ENCODE measurements at regions not wholly inside any gene's neighbourhood (a gene's known extent, or its start where the extent isn't known, plus 50 kb on each side); places are given as distances from the start of the nearest gene placed in this dataset.
"Not testable (repeated sequence)": the region's sequence is repeated elsewhere in the genome, so short reads cannot be mapped to it uniquely, and the experiment has no call there.

DNA sequence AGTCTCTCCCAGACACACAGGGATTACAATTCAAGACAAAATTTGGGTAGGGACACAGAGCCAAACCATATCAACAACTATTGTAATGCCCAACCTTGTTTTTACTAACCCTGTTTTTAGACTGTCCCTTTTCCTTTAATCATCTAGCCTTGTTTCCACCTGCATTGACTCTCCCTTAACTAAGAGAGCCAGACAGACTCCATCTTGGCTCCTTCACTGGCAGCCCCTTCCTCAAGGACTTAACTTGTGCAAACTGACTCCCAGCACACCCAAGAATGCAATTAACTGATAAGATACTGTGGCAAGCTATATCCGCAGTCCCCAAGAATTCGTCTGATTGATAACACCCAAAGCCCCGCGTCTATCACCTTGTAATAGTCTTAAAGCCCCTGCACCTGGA, 151.8 kb upstream of the DGKB start:
- not testable (repeated sequence) for H3K36me3 ChIP-seq (ENCODE audit: control insufficient read depth, insufficient read depth, low read length); H3K27ac ChIP-seq (ENCODE audit: low read depth, low read length, severe bottlenecking); H3K9me3 ChIP-seq (ENCODE audit: control insufficient read depth, low read length); H3K4me3 ChIP-seq (ENCODE audit: extremely low read depth, insufficient read depth, low read length, poor library complexity, severe bottlenecking); H3K4me1 ChIP-seq (ENCODE audit: control insufficient read depth, insufficient read depth, low read length, poor library complexity, severe bottlenecking)
- no CpG with 5 or more reads among the region's 4 CpGs for WGBS, 2 experiments (ENCODE audit: insufficient coverage in 2 of 2)

DNA sequence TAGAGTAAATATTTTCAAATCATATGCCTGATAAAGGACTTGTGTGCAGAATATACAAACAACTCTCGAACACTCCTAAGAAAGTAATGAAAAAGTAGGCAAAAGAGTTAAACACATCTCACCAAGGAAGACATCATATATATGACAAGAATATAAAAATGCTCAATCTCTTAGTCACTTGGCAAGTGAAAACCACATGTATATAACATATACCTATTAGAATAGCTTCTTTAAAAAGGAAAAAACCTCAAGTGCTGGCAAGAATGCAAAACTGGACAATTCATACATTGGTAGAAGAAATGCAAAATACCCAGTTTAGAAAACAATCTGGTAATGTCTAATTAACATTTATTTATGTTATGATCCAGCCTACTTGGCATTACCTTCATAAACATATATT, 146.6 kb upstream of the DGKB start:
- peaks cover 4% of the 10 kb centered on the region for H3K9me3 ChIP-seq (ENCODE audit: control insufficient read depth, low read length)
- no peaks in the 10 kb centered on the region for H3K36me3 ChIP-seq (ENCODE audit: control insufficient read depth, insufficient read depth, low read length)
- WGBS, 2 experiments (ENCODE audit: insufficient coverage in 2 of 2) = no CpG with 5 or more reads among the region's 1 CpG
- H3K4me3 ChIP-seq (ENCODE audit: extremely low read depth, insufficient read depth, low read length, poor library complexity, severe bottlenecking) = no peak overlapping the region
- H3K27ac ChIP-seq (ENCODE audit: low read depth, low read length, severe bottlenecking) = no peak overlapping the region
- H3K4me1 ChIP-seq (ENCODE audit: control insufficient read depth, insufficient read depth, low read length, poor library complexity, severe bottlenecking) = no peaks in the 10 kb centered on the region

DNA sequence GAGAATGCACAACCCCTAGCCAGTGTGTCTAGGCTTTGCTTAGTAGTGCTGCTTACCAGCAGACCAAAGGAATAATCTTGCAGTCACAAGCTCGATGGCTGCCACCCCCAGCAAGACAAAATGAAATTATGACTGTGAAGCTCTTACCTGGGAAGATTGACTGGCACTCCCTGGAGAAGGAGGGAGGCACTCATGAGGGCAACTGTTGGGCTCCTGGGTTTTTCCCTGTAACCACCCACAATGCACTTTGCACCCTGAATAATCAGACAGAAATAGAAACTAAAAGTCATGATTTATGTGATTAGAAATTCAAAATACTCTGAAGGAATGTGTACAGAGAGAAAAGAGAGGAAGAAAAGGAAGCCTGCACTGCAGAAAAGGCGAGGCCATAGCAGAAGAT, 144.3 kb upstream of the DGKB start:
- H3K27ac ChIP-seq (ENCODE audit: low read depth, low read length, severe bottlenecking) = no peak overlapping the region
- H3K9me3 ChIP-seq (ENCODE audit: control insufficient read depth, low read length) = no peaks in the 10 kb centered on the region
- no peaks in the 10 kb centered on the region for H3K36me3 ChIP-seq (ENCODE audit: control insufficient read depth, insufficient read depth, low read length)
- WGBS, 2 experiments (ENCODE audit: insufficient coverage in 2 of 2) = 90 to 92% methylated on average over 2 of the region's 2 CpGs
- no peaks in the 10 kb centered on the region for H3K4me1 ChIP-seq (ENCODE audit: control insufficient read depth, insufficient read depth, low read length, poor library complexity, severe bottlenecking)
- no peak overlapping the region for H3K4me3 ChIP-seq (ENCODE audit: extremely low read depth, insufficient read depth, low read length, poor library complexity, severe bottlenecking)

DNA sequence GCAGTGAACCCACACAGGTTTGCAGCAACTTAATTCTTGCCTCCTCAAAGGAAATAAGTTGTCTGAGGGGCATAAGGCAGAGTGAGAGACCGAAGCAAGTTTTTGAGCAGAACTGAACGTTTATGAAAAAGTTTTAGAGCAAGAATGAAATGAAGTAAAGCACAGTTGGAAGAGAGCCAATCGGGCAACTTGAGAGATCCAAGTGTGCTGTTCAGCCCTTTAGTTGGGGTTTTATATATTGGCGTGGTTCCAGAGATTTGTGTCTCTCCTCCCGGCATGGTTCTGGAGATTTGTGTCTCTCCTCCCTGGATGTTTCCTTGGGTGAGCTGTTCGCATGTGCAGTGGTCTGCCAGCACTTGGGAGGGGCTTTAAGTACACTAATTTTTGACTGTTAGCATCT, 141.4 kb upstream of the DGKB start:
- 91 to 97% methylated on average over 3 to 4 of the region's 6 CpGs for WGBS, 2 experiments (ENCODE audit: insufficient coverage in 2 of 2)

DNA sequence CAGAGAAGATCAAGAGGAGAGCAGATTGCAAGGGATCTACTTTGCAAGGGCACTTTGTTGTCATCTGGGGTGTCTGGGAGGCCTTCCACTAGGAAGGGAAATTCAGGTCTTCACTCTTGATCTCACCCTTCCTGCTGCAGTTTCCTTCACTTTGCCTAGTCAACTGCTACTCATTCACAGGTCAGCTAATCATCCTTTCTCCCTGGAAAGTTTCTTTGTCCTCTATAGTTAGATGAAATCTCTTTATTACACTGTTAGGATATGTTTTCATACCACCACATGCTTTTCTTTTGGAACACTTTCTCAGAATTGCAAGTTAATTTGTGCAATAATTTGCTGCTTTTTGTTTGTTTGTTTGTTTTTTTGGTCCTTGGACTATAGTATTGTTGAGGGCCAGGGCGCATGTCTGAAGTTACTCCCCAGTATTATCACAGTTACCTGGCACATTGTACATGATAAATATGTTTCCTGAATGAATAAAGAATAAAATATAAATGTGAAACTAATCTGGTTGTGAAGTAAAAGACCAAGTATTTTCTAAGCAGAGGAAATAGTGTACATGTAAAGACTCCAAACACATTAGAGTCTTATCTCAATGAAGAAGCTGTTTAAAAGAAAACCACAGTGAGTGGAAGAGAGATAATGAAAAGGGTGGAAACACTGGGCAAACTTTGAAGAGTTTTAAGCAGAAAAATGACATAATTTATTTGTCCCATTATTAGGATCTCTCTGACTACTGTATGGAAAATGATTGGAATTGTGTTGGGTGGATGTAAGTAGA, 139.9 kb upstream of the DGKB start:
- Histone ChIP-seq H3K27ac (ENCODE audit: low read depth, low read length, severe bottlenecking) (no peak overlapping the region), H3K9me3 (ENCODE audit: control insufficient read depth, low read length) (no peaks in the 10 kb centered on the region), H3K4me3 (ENCODE audit: extremely low read depth, insufficient read depth, low read length, poor library complexity, severe bottlenecking) (no peak overlapping the region), H3K36me3 (ENCODE audit: control insufficient read depth, insufficient read depth, low read length) (no peaks in the 10 kb centered on the region), H3K4me1 (ENCODE audit: control insufficient read depth, insufficient read depth, low read length, poor library complexity, severe bottlenecking) (no peaks in the 10 kb centered on the region)
- WGBS, 2 experiments (ENCODE audit: insufficient coverage in 2 of 2) = no CpG with 5 or more reads among the region's 1 CpG

More for the DNA sequence above, 141.4 kb upstream of the DGKB start:
- H3K27ac ChIP-seq (ENCODE audit: low read depth, low read length, severe bottlenecking) = no peak overlapping the region
- no peaks in the 10 kb centered on the region for H3K36me3 ChIP-seq (ENCODE audit: control insufficient read depth, insufficient read depth, low read length)
- no peaks in the 10 kb centered on the region for H3K4me1 ChIP-seq (ENCODE audit: control insufficient read depth, insufficient read depth, low read length, poor library complexity, severe bottlenecking)
- H3K9me3 ChIP-seq (ENCODE audit: control insufficient read depth, low read length) = no peaks in the 10 kb centered on the region
- no peak overlapping the region for H3K4me3 ChIP-seq (ENCODE audit: extremely low read depth, insufficient read depth, low read length, poor library complexity, severe bottlenecking)

DNA sequence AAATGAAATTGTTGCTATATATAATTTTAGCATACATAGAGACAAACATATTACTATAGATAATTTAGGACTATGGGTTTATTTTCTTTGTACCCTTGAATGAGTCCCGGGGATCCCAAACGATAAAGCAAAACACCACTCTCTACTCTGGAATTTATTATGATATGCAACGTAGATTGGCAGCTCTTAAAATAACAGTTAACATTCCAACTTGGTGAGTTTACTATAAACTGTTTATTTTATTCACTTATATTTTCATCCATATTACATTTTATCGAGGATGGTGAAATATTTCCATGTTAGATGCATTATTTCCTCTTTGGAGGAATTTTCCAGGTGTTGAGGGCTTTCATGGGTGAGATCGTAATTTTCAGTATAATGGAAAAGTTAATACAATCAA, 138.7 kb upstream of the DGKB start:
- H3K4me1 ChIP-seq (ENCODE audit: control insufficient read depth, insufficient read depth, low read length, poor library complexity, severe bottlenecking) = no peaks in the 10 kb centered on the region
- no CpG with 5 or more reads among the region's 5 CpGs for WGBS, 2 experiments (ENCODE audit: insufficient coverage in 2 of 2)
- H3K27ac ChIP-seq (ENCODE audit: low read depth, low read length, severe bottlenecking) = no peak overlapping the region
- H3K36me3 ChIP-seq (ENCODE audit: control insufficient read depth, insufficient read depth, low read length) = no peaks in the 10 kb centered on the region
- H3K9me3 ChIP-seq (ENCODE audit: control insufficient read depth, low read length) = no peaks in the 10 kb centered on the region
- H3K4me3 ChIP-seq (ENCODE audit: extremely low read depth, insufficient read depth, low read length, poor library complexity, severe bottlenecking) = no peak overlapping the region

DNA sequence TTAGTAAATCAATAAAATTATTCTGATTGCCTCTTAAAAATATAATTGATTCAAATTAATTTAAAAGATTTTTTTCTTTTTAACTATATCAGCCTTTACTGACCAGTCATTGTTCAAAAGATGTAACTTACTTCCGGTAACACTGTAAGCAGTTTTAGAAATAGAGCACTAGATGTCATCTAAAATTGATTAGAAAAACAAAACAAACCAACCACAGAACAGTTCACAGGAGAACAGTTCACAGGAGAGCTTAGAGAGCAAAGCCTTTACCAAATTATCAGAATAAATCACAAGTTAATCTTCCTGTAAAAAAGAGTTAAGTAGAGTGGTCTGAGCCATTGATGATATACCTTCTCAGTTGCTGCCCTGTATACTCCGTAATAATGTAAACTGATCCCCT, 133.3 kb upstream of the DGKB start:
- Histone ChIP-seq H3K9me3 (ENCODE audit: control insufficient read depth, low read length) (no peaks in the 10 kb centered on the region), H3K27ac (ENCODE audit: low read depth, low read length, severe bottlenecking) (no peak overlapping the region), H3K4me3 (ENCODE audit: extremely low read depth, insufficient read depth, low read length, poor library complexity, severe bottlenecking) (no peak overlapping the region), H3K4me1 (ENCODE audit: control insufficient read depth, insufficient read depth, low read length, poor library complexity, severe bottlenecking) (no peaks in the 10 kb centered on the region), H3K36me3 (ENCODE audit: control insufficient read depth, insufficient read depth, low read length) (no peaks in the 10 kb centered on the region)
- WGBS, 2 experiments (ENCODE audit: insufficient coverage in 2 of 2) = no CpG with 5 or more reads among the region's 2 CpGs

DNA sequence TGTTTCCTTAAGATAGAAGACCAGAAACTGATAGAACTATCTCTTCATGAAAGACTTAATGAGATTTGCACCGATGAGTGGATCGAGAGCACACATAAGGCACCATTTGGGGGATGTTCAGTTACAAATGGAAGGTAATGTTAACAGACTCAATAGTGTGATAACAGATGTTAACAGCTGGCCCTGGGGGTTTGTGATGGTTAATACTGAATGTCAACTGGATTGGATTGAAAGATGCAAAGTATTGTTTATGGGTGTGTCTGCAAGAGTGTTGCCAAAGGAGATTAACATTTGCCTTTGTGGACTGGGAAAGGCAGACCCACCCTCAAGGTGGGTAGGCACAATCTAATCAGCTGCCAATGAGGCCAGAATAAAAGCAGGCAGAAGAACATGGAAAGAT, 130.5 kb upstream of the DGKB start:
- Histone ChIP-seq H3K9me3 (ENCODE audit: control insufficient read depth, low read length) (no peaks in the 10 kb centered on the region), H3K27ac (ENCODE audit: low read depth, low read length, severe bottlenecking) (no peak overlapping the region), H3K36me3 (ENCODE audit: control insufficient read depth, insufficient read depth, low read length) (no peaks in the 10 kb centered on the region), H3K4me3 (ENCODE audit: extremely low read depth, insufficient read depth, low read length, poor library complexity, severe bottlenecking) (no peak overlapping the region), H3K4me1 (ENCODE audit: control insufficient read depth, insufficient read depth, low read length, poor library complexity, severe bottlenecking) (no peaks in the 10 kb centered on the region)
- WGBS, 2 experiments (ENCODE audit: insufficient coverage in 2 of 2) = 90 to 100% methylated on average over 2 of the region's 2 CpGs

DNA sequence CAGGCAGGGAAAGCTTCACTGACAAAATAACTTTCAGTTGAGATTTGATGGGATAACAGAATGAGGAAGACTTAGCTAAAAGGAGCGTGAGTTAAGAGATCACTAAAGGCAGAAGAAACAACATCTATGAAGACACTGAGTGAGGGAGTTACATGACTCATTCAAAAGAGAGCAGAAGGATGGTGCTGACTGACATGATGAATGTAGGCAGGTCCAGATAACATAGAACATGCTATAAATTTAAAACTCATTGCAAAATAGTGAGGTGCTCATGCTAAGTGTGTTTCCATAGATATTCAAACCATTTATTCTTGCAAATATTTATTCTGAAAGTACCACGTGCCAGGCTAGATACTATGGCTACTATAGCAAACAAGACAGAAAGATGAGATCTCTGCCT, 116.4 kb upstream of the DGKB start:
- H3K9me3 ChIP-seq (ENCODE audit: control insufficient read depth, low read length) = no peaks in the 10 kb centered on the region
- no peaks in the 10 kb centered on the region for H3K36me3 ChIP-seq (ENCODE audit: control insufficient read depth, insufficient read depth, low read length)
- no peak overlapping the region for H3K27ac ChIP-seq (ENCODE audit: low read depth, low read length, severe bottlenecking)
- no peak overlapping the region for H3K4me3 ChIP-seq (ENCODE audit: extremely low read depth, insufficient read depth, low read length, poor library complexity, severe bottlenecking)
- 0% methylated on average over 1 of the region's 2 CpGs; no CpG with 5 or more reads in 1 of the 2 experiments for WGBS, 2 experiments (ENCODE audit: insufficient coverage in 2 of 2)
- H3K4me1 ChIP-seq (ENCODE audit: control insufficient read depth, insufficient read depth, low read length, poor library complexity, severe bottlenecking) = peaks cover 10% of the 10 kb centered on the region

DNA sequence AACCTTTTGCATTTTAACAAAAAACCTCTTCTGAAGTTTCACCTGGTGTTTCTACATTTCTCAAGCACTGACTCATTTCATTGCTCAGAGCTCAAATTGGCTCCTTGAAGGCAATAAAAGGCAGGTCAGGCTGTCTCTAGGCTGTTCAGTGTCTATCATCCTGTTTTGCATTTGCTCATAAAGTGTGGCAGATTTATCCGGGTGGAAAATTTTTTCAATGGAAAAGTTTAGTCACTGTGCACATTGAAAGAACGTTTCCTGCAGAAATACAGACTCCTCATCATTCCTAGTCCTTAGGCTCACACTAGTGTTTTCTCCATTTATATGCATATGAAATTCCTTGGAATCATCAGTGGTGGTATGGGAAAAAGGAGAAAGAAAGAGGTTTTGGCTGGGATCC, 114.2 kb upstream of the DGKB start:
- no peak overlapping the region for H3K27ac ChIP-seq (ENCODE audit: low read depth, low read length, severe bottlenecking)
- H3K4me1 ChIP-seq (ENCODE audit: control insufficient read depth, insufficient read depth, low read length, poor library complexity, severe bottlenecking) = peaks cover 10% of the 10 kb centered on the region
- H3K9me3 ChIP-seq (ENCODE audit: control insufficient read depth, low read length) = no peaks in the 10 kb centered on the region
- WGBS, 2 experiments (ENCODE audit: insufficient coverage in 2 of 2) = 80% methylated on average over 1 of the region's 2 CpGs; no CpG with 5 or more reads in 1 of the 2 experiments
- no peak overlapping the region for H3K4me3 ChIP-seq (ENCODE audit: extremely low read depth, insufficient read depth, low read length, poor library complexity, severe bottlenecking)
- H3K36me3 ChIP-seq (ENCODE audit: control insufficient read depth, insufficient read depth, low read length) = no peaks in the 10 kb centered on the region

DNA sequence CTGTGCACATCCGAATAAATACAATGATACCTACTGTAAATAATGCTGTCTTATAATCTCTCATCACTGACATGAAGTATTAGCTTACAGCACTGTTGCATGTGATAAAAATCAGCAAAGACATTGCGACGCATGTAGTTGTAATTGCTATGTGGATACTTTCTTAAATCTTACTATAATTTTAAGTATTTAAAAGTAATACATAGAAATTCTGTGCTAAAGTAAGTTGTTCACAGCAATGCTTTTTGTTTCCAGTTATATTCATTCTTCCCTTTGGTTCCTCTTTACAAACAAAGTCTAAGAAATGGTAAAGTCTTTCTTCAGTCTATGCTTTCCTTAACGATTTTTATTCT, 113.7 kb upstream of the DGKB start:
- WGBS, 2 experiments (ENCODE audit: insufficient coverage in 2 of 2) = no CpG with 5 or more reads among the region's 4 CpGs

More for the DNA sequence above, 113.7 kb upstream of the DGKB start:
- H3K4me1 ChIP-seq (ENCODE audit: control insufficient read depth, insufficient read depth, low read length, poor library complexity, severe bottlenecking) = peaks cover 10% of the 10 kb centered on the region
- no peak overlapping the region for H3K4me3 ChIP-seq (ENCODE audit: extremely low read depth, insufficient read depth, low read length, poor library complexity, severe bottlenecking)
- no peaks in the 10 kb centered on the region for H3K36me3 ChIP-seq (ENCODE audit: control insufficient read depth, insufficient read depth, low read length)
- H3K27ac ChIP-seq (ENCODE audit: low read depth, low read length, severe bottlenecking) = no peak overlapping the region
- H3K9me3 ChIP-seq (ENCODE audit: control insufficient read depth, low read length) = no peaks in the 10 kb centered on the region
